Karpas-422 (cell line): ENCODE measurements at regions not wholly inside any gene's neighbourhood (a gene's known extent, or its start where the extent isn't known, plus 50 kb on each side); places are given as distances from the start of the nearest gene placed in this dataset.
"Not testable (repeated sequence)": the region's sequence is repeated elsewhere in the genome, so short reads cannot be mapped to it uniquely, and the experiment has no call there.

Experiments used
- DNase-seq: peaks from one replicate; pipeline ENCODE4 v3.0.0-alpha.2; 2015
- H2AFZ ChIP-seq: fragments of 200-600 bp; sonication (generic); 2 replicates; pipeline ENCODE4 v1.6.1; 2014; ENCODE audit warnings: antibody characterized with exemption, low read length, mixed read lengths
- H3K27ac ChIP-seq: fragments of 200-600 bp; sonication (generic); 2 replicates; pipeline ENCODE4 v1.5.1; 2014; ENCODE audit warnings: mild to moderate bottlenecking, low read length, moderate library complexity
- H3K27me3 ChIP-seq: fragments of 200-600 bp; sonication (generic); 2 replicates; pipeline ENCODE4 v1.6.1; 2014; ENCODE audit warnings: low read length, mixed read lengths
- H3K36me3 ChIP-seq: fragments of 200-600 bp; sonication (generic); 2 replicates; pipeline ENCODE4 v1.6.1; 2014; ENCODE audit warnings: low read length, mixed read lengths; ENCODE audit not compliant: insufficient read depth
- H3K4me1 ChIP-seq: fragments of 200-600 bp; sonication (generic); 2 replicates; pipeline ENCODE4 v1.6.1; 2014; ENCODE audit warnings: mild to moderate bottlenecking, low read length, mixed read lengths
- H3K4me2 ChIP-seq: fragments of 200-600 bp; sonication (generic); 2 replicates; pipeline ENCODE4 v1.6.1; 2014; ENCODE audit warnings: low read length, low read depth, mild to moderate bottlenecking; ENCODE audit not compliant: poor library complexity, severe bottlenecking
- H3K4me3 ChIP-seq: fragments of 200-600 bp; sonication (generic); 2 replicates; pipeline ENCODE4 v1.5.1; 2014; ENCODE audit warnings: mild to moderate bottlenecking, antibody characterized with exemption, low read length, mixed read lengths
- H3K79me2 ChIP-seq: fragments of 200-600 bp; sonication (generic); 2 replicates; pipeline ENCODE4 v1.6.1; 2014; ENCODE audit warnings: mild to moderate bottlenecking, low read length, mixed read lengths
- H3K9ac ChIP-seq: fragments of 200-600 bp; sonication (generic); 2 replicates; pipeline ENCODE4 v1.6.0; 2014; ENCODE audit warnings: low read length
- H3K9me2 ChIP-seq: fragments of 200-600 bp; sonication (generic), shearing (Covaris generic); replicated peaks from 2 replicates; pipeline ENCODE4 v1.6.0; 2014; ENCODE audit warnings: mild to moderate bottlenecking, low read length, moderate library complexity; ENCODE audit not compliant: insufficient read depth
- H3K9me3 ChIP-seq: fragments of 300-700, 200-600 bp; sonication (generic); 2 replicates; pipeline ENCODE4 v1.6.1; 2014; ENCODE audit warnings: low read length, mixed read lengths
- H4K20me1 ChIP-seq: fragments of 200-600 bp; sonication (generic); 2 replicates; pipeline ENCODE4 v1.6.1; 2014; ENCODE audit warnings: mild to moderate bottlenecking, antibody characterized with exemption, low read length, low read depth; ENCODE audit not compliant: insufficient read depth

DNA sequence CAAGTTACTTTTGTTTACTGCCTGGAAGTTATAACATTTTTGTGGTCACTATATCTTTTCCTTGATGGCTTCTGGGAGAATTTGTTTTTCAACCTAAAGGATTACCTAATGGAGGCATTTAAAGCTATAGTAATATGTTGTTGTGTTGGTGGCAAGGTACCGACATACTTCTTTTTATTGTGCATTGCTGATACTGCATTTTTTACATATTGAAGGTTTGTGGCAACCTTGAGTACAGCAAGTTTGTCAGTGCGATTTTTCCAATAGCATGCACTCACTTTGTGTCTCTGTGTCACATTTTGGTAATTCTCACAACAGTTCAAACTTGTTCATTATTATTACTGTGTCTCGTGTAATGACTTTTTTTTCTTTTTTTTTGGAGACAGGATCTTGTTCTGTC, 246.3 kb downstream of the LRRC70 start:
- H3K9me2 ChIP-seq, result no peaks in the 10 kb centered on the region
- no peaks in the 10 kb centered on the region for H3K9me3 ChIP-seq
- H3K9ac ChIP-seq, result no peak overlapping the region
- DNase-seq, result no peak
- no peaks in the 10 kb centered on the region for H3K79me2 ChIP-seq
- no peak overlapping the region for H3K4me3 ChIP-seq
- H2AFZ ChIP-seq, result no peak overlapping the region
- H4K20me1 ChIP-seq, result no peaks in the 10 kb centered on the region
- no peak overlapping the region for H3K27ac ChIP-seq
- H3K4me1 ChIP-seq, result no peaks in the 10 kb centered on the region
- no peaks in the 10 kb centered on the region for H3K36me3 ChIP-seq
- H3K4me2 ChIP-seq, result no peak overlapping the region
- H3K27me3 ChIP-seq, result no peaks in the 10 kb centered on the region

GRCh38 chr5:62817043-62817442, 238.4 kb downstream of the LRRC70 start:
- peak; percentile 41 for DNase-seq
- H3K36me3 ChIP-seq, H3K4me2 ChIP-seq, H3K9ac ChIP-seq, H3K4me3 ChIP-seq, H3K27me3 ChIP-seq, H3K9me2 ChIP-seq, H2AFZ ChIP-seq, H3K9me3 ChIP-seq, H4K20me1 ChIP-seq, H3K27ac ChIP-seq, H3K4me1 ChIP-seq, H3K79me2 ChIP-seq: not testable (repeated sequence)

DNA sequence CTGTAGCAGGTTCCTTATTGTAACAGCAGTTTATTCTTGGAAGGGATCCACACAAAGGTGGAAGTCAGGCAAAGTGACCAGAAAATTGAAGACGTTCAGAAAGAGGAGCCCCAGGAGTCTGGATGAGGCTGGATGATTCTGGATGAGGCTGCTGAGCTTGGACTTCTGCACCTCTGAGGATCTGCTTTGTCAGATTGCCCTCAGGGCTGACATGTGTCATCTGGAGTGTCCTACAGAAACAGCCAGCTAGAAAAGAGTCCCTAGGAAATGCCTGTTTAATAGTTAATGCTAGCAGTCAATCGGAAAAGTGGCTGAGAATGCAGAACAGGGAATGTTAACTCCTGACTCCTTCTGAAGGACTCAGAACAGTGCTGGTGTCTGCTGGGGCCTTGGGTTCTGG, 236.4 kb downstream of the LRRC70 start:
- H3K4me1 ChIP-seq, result peaks cover 6% of the 10 kb centered on the region; the same call in 1 of the 2 replicates
- no peak for DNase-seq
- no peaks in the 10 kb centered on the region for H3K36me3 ChIP-seq
- no peaks in the 10 kb centered on the region for H3K9me2 ChIP-seq
- no peaks in the 10 kb centered on the region for H3K27me3 ChIP-seq
- H3K4me3 ChIP-seq, result no peak overlapping the region
- no peak overlapping the region for H2AFZ ChIP-seq
- no peaks in the 10 kb centered on the region for H3K9me3 ChIP-seq
- no peak overlapping the region for H3K4me2 ChIP-seq
- no peak overlapping the region for H3K9ac ChIP-seq
- no peaks in the 10 kb centered on the region for H3K79me2 ChIP-seq
- no peaks in the 10 kb centered on the region for H4K20me1 ChIP-seq
- no peak overlapping the region for H3K27ac ChIP-seq

DNA sequence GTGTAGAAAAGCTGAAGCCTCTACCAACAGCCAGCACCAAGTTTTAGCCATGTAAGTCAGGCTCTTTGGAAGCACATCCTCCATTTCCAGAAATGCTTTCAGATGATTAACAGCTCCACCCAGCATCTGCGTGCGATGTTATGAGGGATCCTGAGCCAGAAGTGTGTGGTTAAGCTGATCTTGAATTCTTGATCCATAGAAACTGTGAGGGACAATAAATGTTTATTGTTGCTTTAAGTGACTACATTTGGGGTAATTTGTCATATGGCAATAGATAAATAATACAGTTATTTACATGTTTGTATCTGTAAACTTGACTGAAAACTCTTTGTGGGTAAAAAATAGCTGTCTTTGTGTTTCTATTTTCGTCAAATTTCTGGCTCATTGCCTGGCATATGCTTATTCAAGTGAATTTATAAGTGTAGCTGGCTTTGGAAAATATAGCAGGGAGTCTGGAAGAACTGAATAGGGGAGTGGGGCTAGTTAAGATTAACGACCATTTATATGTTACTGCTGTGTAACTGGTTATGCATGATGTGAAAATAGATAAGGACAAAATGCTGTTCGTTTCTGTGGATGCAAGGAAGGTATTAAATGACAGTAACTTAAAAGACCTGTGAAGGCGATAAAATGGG, 234.1 kb downstream of the LRRC70 start:
- no peaks in the 10 kb centered on the region for H3K9me3 ChIP-seq
- H2AFZ ChIP-seq, result no peak overlapping the region
- H3K27ac ChIP-seq, result no peak overlapping the region
- H4K20me1 ChIP-seq, result no peaks in the 10 kb centered on the region
- H3K4me1 ChIP-seq, result peaks cover 6% of the 10 kb centered on the region; the same call in 1 of the 2 replicates
- H3K9me2 ChIP-seq, result no peaks in the 10 kb centered on the region
- H3K9ac ChIP-seq, result no peak overlapping the region
- no peak overlapping the region for H3K4me3 ChIP-seq
- H3K36me3 ChIP-seq, result no peaks in the 10 kb centered on the region
- H3K79me2 ChIP-seq, result no peaks in the 10 kb centered on the region
- H3K27me3 ChIP-seq, result no peaks in the 10 kb centered on the region
- no peak for DNase-seq
- H3K4me2 ChIP-seq, result no peak overlapping the region

DNA sequence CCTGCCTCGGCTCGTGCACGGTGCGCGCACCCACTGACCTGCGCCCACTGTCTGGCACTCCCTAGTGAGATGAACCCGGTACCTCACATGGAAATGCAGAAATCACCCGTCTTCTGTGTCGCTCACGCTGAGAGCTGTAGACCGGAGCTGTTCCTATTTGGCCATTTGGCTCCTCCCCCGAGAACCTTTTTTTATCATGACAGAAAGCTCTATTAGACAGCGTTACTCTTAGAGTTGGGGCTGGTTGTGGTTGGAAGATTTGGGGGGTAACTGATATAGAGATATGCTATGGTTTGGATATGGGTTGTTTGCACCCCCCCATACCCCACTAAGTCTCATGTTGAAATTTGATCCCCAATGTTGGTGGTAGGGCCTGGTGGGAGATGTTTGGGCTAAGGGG, 226.2 kb downstream of the LRRC70 start:
- H2AFZ ChIP-seq, H3K4me1 ChIP-seq, H4K20me1 ChIP-seq, H3K9me3 ChIP-seq, H3K27me3 ChIP-seq, DNase-seq, H3K4me2 ChIP-seq, H3K79me2 ChIP-seq, H3K9me2 ChIP-seq, H3K9ac ChIP-seq, H3K27ac ChIP-seq, H3K36me3 ChIP-seq, H3K4me3 ChIP-seq: not testable (repeated sequence)

GRCh38 chr5:62795926-62796325, 217.3 kb downstream of the LRRC70 start:
- Histone ChIP-seq H3K4me3 (no peak overlapping the region), H4K20me1 (no peaks in the 10 kb centered on the region), H3K9ac (no peak overlapping the region), H3K36me3 (no peaks in the 10 kb centered on the region), H3K79me2 (no peaks in the 10 kb centered on the region), H3K4me2 (no peak overlapping the region), H3K27ac (no peak overlapping the region), H3K9me2 (no peaks in the 10 kb centered on the region), H2AFZ (no peak overlapping the region), H3K4me1 (no peaks in the 10 kb centered on the region), H3K27me3 (no peaks in the 10 kb centered on the region), H3K9me3 (no peaks in the 10 kb centered on the region)
- no peak for DNase-seq

DNA sequence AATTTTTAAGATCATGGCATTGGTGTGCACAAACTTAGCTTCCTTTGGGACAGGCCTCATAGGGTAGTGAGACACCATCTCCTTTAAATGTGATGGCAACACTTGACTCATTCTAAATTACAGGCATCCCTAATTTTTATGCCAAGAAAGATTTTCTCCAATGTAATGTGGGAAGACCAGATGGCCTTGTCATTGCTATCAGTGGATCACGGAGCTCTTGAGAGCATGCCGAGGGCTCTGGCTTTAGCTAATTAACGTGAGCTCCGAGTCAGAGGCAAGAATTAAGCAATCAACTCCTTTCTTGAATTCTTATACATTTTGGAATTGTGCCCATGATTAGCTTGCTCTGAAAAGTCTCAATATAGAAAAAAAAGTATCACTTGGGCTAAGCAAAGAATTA, 215.8 kb downstream of the LRRC70 start:
- DNase-seq, result no peak
- Histone ChIP-seq H3K9me2 (no peaks in the 10 kb centered on the region), H3K4me2 (no peak overlapping the region), H3K36me3 (no peaks in the 10 kb centered on the region), H3K4me3 (no peak overlapping the region), H3K27me3 (no peaks in the 10 kb centered on the region), H2AFZ (no peak overlapping the region), H3K27ac (no peak overlapping the region), H3K79me2 (no peaks in the 10 kb centered on the region), H4K20me1 (no peaks in the 10 kb centered on the region), H3K9ac (no peak overlapping the region), H3K9me3 (no peaks in the 10 kb centered on the region), H3K4me1 (no peaks in the 10 kb centered on the region)

DNA sequence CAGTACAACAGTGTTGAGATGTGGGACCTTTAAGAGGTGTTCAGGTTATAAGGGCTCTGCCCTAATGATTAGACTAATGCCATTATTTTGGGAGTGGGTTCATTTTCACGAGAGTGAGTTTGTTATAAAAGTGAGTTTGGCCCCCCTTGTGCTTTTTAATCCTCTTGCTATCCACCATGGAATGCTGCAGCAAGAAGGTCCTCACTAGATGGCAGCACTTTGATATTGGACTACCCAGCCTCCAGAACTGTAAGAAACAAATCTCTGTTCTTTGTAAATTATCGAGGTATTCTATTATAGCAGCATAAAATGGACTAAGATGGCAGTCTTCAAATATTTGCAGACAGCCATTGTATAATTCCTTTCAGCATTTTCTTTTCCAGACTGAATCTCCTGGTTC, 212.4 kb downstream of the LRRC70 start:
- Histone ChIP-seq H3K9me3 (no peaks in the 10 kb centered on the region), H3K9ac (no peak overlapping the region), H3K4me3 (no peak overlapping the region), H4K20me1 (no peaks in the 10 kb centered on the region), H3K27ac (no peak overlapping the region), H3K9me2 (no peaks in the 10 kb centered on the region), H3K4me1 (no peaks in the 10 kb centered on the region), H2AFZ (no peak overlapping the region), H3K27me3 (no peaks in the 10 kb centered on the region), H3K4me2 (no peak overlapping the region), H3K36me3 (no peaks in the 10 kb centered on the region), H3K79me2 (no peaks in the 10 kb centered on the region)
- peak; percentile 48 for DNase-seq

GRCh38 chr5:62790348-62790747, 211.7 kb downstream of the LRRC70 start:
- H3K9me3 ChIP-seq, result no peaks in the 10 kb centered on the region
- no peak overlapping the region for H3K4me2 ChIP-seq
- no peak overlapping the region for H3K27ac ChIP-seq
- DNase-seq, result no peak
- H3K4me1 ChIP-seq, result no peaks in the 10 kb centered on the region
- no peaks in the 10 kb centered on the region for H3K36me3 ChIP-seq
- H3K79me2 ChIP-seq, result no peaks in the 10 kb centered on the region
- H2AFZ ChIP-seq, result no peak overlapping the region
- H4K20me1 ChIP-seq, result no peaks in the 10 kb centered on the region
- no peaks in the 10 kb centered on the region for H3K27me3 ChIP-seq
- no peaks in the 10 kb centered on the region for H3K9me2 ChIP-seq
- H3K4me3 ChIP-seq, result no peak overlapping the region
- no peak overlapping the region for H3K9ac ChIP-seq
